Heart right ventricle (tissue), 15 donors: ENCODE measurements at regions not wholly inside any gene's neighbourhood (a gene's known extent, or its start where the extent isn't known, plus 50 kb on each side); places are given as distances from the start of the nearest gene placed in this dataset.

Source experiments
- ATAC-seq, 8 donors: fragments of 200-7000 bp; cut with Tn5 transposase; one replicate each; pipeline ENCODE4 v1.9.1; 2020; ENCODE audit warnings: mild to moderate bottlenecking in 8 of 8, moderate library complexity in 8 of 8, moderate number of reproducible peaks in 1 of 8
- DNase-seq, 2 donors: peaks; one replicate each; pipeline ENCODE4 v3.0.0-alpha.2; 2020
- H3K27ac ChIP-seq, 10 donors: fragments of 200-600 bp; sonication (generic) in 2 of 10; one replicate each; pipeline versions ENCODE4 v1.5.0 to v1.8.0; 2020 to 2022; ENCODE audit warnings: mild to moderate bottlenecking in 3 of 10
- H3K27me3 ChIP-seq, 7 donors: fragments of 200-600 bp; one replicate each; pipeline ENCODE4 v1.8.0; 2021 to 2022; ENCODE audit warnings: mild to moderate bottlenecking in 2 of 7
- H3K36me3 ChIP-seq, 9 donors: fragments of 200-600 bp; sonication (generic) in 1 of 9; one replicate each; pipeline versions ENCODE4 v1.5.0 to v1.8.0; 2020 to 2022; ENCODE audit warnings: mild to moderate bottlenecking in 2 of 9
- H3K4me1 ChIP-seq, 9 donors: fragments of 200-600 bp; sonication (generic) in 1 of 9; one replicate each; pipeline versions ENCODE4 v1.5.0 to v1.8.0; 2020 to 2022; ENCODE audit warnings: mild to moderate bottlenecking in 4 of 9
- H3K4me3 ChIP-seq, 10 donors: fragments of 200-600 bp; sonication (generic) in 2 of 10; one replicate each; pipeline versions ENCODE4 v1.5.0 to v1.8.0; 2020 to 2022; ENCODE audit warnings: mild to moderate bottlenecking in 7 of 10, moderate library complexity in 2 of 10
- H3K9me3 ChIP-seq, 11 donors: fragments of 200-600 bp in 10 of 11; sonication (generic) in 2 of 11; one replicate each; pipeline versions ENCODE4 v1.5.0 to v1.8.0; 2013 to 2022; ENCODE audit warnings: mild to moderate bottlenecking in 2 of 11, control low read depth in 1 of 11, moderate library complexity in 1 of 11
- CTCF ChIP-seq, 9 donors: fragments of 200-600 bp; sonication (generic) in 2 of 9; IDR thresholded peaks; one replicate each; pipeline versions ENCODE4 v1.5.0 to v1.8.0; 2021 to 2022; ENCODE audit warnings: antibody characterized with exemption in 9 of 9, mild to moderate bottlenecking in 5 of 9, moderate library complexity in 1 of 9
- intact Hi-C, 10 donors: fragments of 100-400 bp; cut with DNase I; formaldehyde crosslinking; loops; one replicate each; pipeline versions ENCODE4 v1.11.1 to v1.14.2; 2022
- donor health status: Arrhythmogenic right ventricular cardiomyopathy.
- donor health status: ischemic (EF 13 %, LVEDD 7.1; RV severe dilation, severe dysfunction).
- donor health status: DM: no; HTN: yes; CAD: no.
- donor health status: DM: no; HTN: no; CAD: no.
- donor health status: ischemic (EF 25% LVEDD 6.9; RV normal size, moderate dysfunction).
- donor health status: ischemic (EF 25% LVEDD 5.7; RV mildly dilated, moderate dysfunction).
- donor health status: healthy.
- donor health status: DM: yes; HTN: yes; CAD: no.
- donor health status: Ischemic cardiomyopathy.
- donor health status: ischemic (EF 35%, LVEDD 5.7; RV mildly dilated, moderate dysfunction).
- donor health status: nonischemic (EF 11% LVEDD 7.7; RV severe dilation, severe dysfunction).
- donor health status: DM: yes; HTN: yes; CAD: no.
- donor health status: PGD.
- donor health status: ischemic (EF 29% LVEDD 5.4; RV normal size, mild dysfunction).
- donor health status: nonischemic (EF 23%, LVEDD 6.1; RV moderate dilation, normal function).

GRCh38 chr21:14598065-14598464, 52.0 kb upstream of the SAMSN1 start:
- Histone ChIP-seq H3K4me3 (no peak overlapping the region), H3K9me3 (peaks cover 0 to 20% (median 0%) of the 10 kb centered on the region in 11 donors), H3K27me3 (no peaks in the 10 kb centered on the region), H3K27ac (no peak overlapping the region), H3K36me3 (no peaks in the 10 kb centered on the region), H3K4me1 (peaks cover 0 to 28% (median 0%) of the 10 kb centered on the region in 9 donors)
- TF ChIP-seq CTCF (IDR thresholded peaks at IDR 0.05): no peak
- ATAC-seq (no peak), DNase-seq (no peak)
- intact Hi-C loops: loop anchor here in 1 of 10 donors (10.0 kb wide), 1 partner anchor 57 kb away; no protein-coding TSS in a partner anchor
